ENCODE measurements at regions not wholly inside any gene's neighbourhood (a gene's known extent, or its start where the extent isn't known, plus 50 kb on each side); places are given as distances from the start of the nearest gene placed in this dataset.
"Not testable (repeated sequence)": the region's sequence is repeated elsewhere in the genome, so short reads cannot be mapped to it uniquely, and the experiment has no call there.

DNA sequence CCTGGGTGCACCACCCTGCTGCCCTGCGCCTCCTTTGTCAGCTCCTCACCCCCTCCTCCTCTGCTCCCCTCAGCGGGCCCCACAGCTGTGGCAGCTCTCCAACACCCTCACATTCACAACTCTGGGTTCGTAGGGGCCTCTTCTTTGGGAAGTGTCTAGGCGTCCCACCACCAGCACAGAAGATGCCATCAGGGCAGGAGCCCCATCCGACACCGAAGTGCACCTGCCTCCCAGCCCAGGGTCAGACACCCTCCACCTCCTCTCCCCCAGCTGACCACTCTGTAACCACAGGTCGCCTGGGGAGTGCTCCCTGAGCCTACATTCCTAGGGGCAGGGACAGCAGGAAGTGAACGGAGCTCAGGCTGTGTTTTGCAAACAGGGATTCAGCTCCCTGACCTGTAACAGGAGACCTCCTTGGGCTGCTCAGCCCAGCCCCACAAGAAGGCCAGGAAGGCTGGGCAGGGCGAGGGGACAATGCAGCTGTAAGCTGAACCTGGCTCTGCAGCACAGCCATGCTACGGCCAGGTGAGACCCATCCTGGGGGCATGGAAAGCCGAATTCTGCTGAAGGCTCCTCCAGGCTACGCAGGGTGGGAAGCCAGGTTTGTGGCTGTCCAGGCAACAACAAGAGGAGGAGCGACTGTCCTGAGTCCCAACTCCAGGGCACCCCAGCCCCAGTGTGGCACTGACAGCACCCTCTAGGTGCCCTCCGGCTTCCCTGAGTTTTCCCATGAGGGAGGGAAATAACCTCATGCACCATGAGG is 269.0 kb downstream of the GOLGA6L6 start:
- DNase-seq (ENCODE audit: extremely low read depth, low read depth): no peak

DNA sequence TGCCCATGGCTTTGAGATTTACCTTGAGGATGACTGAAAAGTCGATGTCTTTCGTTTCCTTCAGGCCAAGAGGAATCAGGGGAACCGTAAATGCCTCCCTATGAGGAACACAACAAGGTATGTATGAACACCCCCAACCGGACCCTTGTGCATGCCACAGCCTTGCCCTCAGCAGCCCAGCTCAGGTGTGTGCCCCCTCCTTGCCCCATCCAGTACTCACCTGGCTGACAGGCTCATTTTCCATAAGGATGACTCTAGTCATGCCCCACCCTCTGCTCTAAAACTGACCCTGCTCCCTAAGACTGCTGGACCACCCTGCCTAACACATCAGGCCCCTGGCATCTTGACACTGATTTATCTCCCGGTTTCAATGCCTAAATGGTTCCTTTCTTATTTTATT is 270.0 kb downstream of the GOLGA6L6 start:
- no peak for DNase-seq (ENCODE audit: extremely low read depth, low read depth)

DNA sequence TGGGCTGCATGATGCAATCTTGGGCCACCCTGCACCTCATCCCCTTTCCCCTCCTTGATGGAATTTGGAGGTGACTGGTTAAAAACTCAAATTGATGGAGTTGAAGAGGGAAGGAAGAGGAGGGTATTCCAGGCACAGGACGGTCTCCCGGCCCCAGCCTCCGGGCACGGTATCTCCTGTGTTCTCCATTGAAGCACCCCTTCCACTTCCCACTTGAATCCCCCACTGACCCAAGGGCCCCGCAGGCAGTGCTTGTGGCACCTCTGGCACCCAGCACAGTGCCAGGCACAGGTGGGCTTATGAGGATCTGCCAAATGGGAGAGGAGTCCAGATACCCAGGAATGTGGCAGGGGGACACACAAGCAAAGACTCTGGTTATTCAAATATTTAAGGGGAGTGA is 271.6 kb downstream of the GOLGA6L6 start:
- DNase-seq (ENCODE audit: extremely low read depth, low read depth): not testable (repeated sequence)

DNA sequence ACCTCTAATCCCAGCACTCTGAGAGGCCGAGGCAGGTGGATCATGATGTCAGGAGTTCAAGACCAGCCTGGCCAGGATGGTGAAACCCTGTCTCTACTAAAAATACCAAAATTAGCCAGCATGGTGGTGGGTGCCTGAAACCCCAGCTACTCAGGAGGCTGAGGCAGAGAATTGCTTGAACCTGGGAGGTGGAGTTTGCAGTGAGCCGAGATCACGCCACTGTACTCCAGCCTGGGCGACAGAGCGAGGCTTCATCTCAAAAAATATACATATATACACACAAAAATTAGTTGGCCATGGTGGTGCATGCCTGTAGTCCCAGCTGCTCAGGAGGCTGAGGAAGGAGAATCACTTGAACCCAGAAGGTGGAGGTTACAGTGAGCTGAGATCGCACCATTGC is 273.6 kb downstream of the GOLGA6L6 start:
- DNase-seq (ENCODE audit: extremely low read depth, low read depth): not testable (repeated sequence)

DNA sequence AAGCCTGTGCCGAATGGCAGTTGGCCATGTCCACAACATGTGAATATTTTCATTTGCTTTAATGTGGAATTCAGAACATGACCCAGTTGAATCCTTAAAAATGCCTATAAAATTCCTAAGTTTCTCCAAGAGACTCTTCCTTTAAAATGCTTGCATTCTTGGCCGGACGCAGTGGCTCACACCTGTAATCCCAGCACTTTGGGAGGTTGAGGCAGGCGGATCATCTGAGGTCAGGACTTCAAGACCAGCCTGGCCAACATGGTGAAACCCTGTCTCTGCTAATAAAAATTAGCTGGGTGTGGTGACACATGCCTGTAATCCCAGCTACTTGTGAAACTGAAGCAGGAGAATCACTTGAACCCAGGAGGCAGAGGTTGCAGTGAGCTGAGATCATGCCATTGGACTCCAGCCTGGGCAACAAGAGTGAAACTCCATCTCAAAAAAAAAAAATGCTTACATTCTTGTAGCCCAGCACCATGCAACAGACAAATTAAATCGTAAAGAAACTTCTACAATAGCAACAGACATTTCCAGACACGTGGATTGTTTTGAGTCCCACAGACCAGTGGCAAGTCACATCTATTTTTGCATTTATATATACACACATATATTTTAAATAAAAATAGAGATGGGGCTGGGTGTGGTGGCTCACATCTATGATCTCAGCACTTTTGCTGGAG is 274.4 kb downstream of the GOLGA6L6 start:
- not testable (repeated sequence) for DNase-seq (ENCODE audit: extremely low read depth, low read depth)

DNA sequence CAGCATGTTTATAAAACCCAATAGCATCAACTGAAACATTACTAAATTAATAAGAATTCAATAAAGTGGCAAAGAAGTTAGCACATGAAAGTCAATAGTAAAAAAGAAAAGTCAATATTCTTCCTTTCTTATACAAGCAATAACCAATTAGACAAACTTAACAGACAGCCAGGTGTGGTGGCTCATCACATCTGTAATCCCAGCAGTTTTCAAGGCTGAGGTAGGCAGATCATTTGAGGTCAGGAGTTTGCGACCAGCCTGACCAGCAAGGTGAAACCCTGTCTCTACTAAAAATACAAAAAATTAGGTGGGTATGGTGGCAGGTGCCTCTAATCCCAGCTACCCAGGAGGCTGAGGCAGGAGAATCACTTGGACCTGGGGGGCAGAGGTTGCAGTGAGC is 275.9 kb downstream of the GOLGA6L6 start:
- DNase-seq (ENCODE audit: extremely low read depth, low read depth): not testable (repeated sequence)

DNA sequence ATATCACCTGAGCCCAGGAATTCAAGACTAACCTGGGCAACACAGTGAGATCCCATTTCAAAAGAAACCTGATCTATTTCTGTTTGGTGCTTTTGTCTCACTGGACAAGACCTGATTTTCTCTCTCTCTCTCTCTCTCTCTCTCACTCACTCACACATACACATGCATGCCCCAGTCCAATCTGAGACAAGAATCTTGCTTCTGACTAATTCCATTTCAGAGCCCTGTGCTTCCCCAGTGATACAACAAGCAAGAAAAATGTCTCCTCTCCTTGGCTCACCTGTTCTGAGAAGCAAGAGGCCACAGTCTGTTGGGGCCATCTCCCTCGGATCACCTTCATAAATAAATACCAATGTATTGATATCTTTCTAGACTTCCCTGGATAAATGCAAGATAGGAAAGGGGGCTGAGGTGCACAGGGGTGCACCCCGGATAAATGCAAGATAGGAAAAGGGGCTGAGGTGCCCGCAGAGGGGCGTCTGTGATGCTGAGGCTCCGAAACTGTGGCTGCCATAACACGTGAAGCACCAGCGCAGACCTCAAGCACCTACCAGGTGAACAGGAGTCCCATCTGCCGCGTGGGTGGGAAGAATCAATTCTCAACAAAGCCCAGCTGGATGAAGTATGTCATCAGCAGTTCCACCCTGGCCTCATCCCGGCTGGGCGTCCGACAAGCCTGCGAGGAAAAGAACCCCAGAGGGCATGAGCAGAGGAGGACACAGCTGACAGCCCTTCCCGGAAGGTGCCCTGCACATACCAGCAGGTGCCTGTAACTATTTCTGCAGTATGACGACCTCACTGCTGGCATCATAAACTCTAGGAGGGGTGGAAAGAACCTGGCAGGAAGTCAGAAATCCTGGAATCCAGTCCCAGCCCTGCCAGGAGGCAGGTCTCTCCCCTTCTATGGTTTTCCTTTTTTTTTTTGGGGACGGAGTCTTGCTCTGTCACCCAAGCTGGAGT is 280.0 kb downstream of the GOLGA6L6 start:
- DNase-seq (ENCODE audit: extremely low read depth, low read depth): not testable (repeated sequence)

DNA sequence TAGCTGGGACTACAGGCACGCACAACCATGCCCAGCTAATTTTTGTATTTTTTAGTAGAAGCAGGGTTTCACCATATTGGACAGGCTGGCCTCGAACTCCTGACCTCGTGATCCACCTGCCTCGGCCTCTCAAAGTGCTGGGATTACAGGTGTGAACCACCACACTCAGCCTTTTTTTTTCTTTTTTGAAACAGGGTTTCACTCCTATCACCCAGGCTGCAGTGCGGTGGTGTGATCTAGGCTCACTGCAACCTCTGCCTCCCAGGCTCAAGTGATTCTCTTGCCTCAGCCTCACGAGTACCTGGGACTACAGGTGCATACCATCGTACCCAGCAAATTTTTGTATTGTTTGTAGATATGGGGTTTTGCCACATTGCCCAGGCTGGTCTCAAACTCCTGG is 280.9 kb downstream of the GOLGA6L6 start:
- not testable (repeated sequence) for DNase-seq (ENCODE audit: extremely low read depth, low read depth)

DNA sequence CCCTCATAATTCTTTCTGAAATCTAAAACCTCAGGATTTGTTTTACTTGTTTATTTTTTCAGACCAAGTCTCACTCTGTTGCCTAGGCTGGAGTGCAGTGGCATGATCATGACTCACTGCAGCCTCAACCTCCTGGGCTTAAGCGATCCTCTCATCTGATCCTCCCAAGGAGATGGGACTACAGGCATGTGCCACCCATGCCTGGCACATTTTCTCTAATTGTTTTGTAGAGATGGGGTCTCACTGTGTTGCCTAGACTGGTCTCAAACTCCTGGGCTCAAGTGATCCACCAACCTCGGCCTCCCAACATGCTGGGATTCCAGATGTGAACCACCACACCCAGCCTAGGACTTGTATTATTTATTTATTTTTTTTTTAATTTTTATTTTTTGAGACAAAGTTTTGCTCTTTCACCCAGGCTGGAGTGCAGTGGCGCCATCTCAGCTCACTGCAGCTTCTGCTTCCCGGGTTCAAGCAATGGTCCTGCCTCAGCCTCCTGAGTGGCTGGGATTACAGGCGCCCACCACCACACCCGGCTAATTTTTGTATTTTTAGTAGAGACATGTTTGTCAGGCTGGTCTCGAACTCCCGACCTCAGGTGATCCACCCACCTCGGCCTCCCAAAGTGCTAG is 281.9 kb downstream of the GOLGA6L6 start:
- DNase-seq (ENCODE audit: extremely low read depth, low read depth): not testable (repeated sequence)

DNA sequence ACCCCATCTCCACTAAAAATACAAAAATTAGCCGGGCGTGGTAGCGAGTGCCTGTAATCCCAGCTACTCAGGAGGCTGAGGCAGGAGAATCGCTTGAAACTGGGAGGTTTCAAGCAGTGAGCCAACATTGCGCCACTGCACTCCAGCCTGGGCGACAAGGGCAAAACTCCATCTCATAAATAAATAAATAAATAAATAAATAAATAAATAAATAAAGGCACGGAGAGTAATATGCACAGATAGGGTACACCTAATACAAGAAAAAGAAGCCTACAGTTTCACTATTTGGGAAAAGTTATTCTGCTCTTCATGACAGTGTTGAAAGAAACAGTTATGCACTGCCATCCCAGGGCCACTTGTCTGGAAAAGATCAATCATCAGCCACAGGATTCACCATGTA is 285.2 kb downstream of the GOLGA6L6 start:
- DNase-seq (ENCODE audit: extremely low read depth, low read depth): not testable (repeated sequence)

DNA sequence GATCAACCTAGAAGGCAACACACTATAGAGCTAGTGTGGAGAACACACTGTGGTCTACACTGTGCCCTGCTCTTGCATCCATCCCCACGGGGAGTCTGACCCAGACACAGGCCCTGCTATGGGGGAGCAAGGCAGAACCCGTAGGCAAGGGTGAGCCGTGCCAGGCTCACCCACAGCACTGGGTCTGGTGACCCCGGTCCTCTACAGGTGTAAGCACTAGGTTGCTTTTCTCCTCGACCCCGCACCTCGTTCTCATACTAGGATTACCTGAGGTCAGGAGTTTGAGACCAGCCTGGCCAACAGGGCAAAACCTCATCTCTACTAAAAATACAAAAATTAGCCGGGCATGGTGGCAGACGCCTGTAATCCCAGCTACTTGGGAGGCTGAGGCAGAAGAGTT is 286.0 kb downstream of the GOLGA6L6 start:
- not testable (repeated sequence) for DNase-seq (ENCODE audit: extremely low read depth, low read depth)

DNA sequence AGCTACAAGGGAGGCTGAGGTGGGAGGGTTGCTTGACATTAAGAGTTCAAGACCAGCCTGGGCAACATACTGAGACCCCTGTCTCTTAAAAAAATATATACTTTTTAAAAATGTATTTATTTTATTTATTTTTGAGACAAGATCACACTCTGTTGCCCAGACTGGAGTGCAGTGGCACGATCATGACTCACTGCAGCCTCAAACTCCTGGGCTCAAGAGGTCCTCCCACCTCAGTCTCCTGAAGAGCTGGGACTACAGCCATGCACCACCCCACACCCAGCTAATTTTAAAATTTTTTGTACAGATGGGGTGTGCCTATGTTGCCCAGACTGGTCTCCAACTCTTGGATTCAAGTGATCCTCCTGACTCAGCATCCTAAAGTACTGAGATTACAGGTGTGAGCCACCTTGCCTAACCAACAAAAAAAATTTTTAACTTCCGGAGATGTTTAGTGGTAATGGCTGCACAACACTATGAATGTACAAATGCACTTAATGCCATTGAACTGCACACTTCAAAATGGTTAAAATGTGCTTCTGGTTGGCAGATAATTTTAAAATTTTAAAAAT is 288.5 kb downstream of the GOLGA6L6 start:
- not testable (repeated sequence) for DNase-seq (ENCODE audit: extremely low read depth, low read depth)

DNA sequence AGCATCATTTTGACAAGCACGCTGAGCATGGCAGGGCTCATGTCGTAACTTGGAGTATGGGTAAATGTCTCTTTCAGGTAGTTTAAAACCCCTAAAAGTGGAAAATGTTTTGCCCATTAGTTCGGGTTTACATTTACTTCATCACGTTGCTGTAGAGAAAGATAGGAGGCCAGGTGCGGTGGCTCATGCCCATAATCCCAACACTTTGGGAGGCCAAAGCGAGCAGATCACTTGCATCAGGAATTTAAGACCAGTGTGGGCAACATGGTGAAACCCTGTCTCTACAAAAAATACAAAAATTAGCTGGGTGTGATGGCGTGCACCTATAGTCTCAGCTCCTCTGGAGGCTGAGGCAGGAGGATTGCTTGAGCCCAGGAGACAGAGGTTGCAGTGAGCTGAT is 289.6 kb downstream of the GOLGA6L6 start:
- not testable (repeated sequence) for DNase-seq (ENCODE audit: extremely low read depth, low read depth)

DNA sequence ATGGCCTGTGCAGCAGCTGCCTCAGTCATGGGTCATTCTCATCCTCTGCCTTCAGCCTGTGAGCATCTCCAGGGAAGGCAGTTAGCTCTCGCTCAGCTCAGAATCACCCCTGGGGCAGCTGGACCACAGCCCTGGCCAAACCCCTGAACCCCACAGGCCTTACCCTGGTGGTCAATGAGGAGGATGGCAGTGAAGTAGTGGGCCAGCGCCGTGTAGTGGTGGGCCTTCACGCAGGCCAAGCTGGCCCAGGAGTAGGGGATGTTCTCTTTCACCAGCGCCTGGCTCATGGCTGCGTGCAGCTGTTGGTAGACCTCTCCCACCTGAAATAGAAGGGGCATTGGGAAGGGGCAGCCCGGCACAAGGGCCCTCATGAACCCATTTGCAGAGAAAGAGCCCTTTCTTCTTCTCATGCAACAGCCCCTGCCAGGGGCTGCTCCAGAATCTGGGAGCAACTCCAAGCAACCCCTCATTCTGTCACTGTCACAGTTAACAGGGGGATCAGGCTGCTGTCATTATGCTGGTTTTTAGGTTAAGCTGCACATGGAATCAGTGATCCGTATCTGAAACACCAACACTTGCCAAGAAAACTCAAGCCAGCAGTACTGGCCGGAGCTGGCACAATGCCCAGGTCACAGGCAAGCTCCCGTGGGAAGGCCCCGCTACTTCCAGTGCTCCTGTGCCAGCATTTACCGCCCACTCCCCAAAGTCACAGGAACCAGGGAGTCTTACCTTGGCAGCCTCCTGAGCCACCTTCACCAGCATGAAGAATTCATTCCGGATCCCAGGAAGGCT is 290.2 kb downstream of the GOLGA6L6 start:
- not testable (repeated sequence) for DNase-seq (ENCODE audit: extremely low read depth, low read depth)

DNA sequence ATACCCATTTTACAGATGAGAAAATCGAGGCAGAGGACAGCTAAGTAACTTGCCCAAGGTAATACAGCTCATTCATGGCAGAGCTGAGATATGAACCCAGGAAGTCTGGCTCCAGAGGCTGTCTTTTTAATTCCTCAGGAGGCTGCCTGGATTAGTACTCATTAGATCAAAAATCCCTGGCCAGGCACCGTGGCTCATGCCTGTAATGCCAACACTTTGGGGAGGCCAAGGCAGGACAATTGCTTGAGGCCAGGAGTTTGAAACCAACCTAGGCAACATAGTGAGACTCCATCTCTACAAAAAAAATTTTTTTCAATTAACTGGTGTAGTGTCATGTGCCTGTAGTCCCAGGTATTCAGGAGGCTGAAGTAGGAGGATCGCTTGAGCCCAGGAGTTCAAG is 291.4 kb downstream of the GOLGA6L6 start:
- not testable (repeated sequence) for DNase-seq (ENCODE audit: extremely low read depth, low read depth)

DNA sequence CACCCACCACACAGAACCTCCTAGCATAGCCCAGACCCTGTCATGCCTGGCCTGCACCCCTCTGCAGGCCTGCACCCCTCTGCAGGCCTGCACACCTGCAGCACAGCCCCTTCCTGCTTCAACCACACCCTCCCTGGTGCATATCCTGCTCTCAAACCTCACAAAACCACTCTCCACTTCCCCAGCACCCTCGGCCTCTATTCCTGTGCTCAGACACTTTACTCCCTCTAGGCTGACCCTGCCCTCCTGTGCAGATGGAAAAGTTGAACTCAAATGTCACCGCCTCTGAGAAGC is 292.0 kb downstream of the GOLGA6L6 start:
- DNase-seq (ENCODE audit: extremely low read depth, low read depth): not testable (repeated sequence)

DNA sequence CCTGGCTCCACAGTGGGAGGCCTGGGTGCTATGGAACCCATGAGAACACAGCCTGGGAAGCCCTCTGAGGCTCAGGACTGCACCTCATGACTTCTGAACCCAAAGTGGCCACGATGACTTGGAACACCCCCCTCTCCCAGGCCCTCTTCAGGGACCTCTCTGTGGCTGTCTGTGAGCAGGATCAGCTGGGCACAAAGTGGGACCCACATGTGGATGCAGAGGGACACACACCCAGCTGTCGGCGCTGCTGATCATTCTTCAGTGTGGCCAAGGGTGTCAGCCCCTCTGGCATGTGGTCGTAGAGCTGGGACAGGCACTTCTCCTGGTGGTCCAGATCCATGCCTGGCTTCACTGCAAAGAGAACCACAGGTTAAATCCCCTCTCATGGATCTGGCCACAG is 293.2 kb downstream of the GOLGA6L6 start:
- DNase-seq (ENCODE audit: extremely low read depth, low read depth): not testable (repeated sequence)

DNA sequence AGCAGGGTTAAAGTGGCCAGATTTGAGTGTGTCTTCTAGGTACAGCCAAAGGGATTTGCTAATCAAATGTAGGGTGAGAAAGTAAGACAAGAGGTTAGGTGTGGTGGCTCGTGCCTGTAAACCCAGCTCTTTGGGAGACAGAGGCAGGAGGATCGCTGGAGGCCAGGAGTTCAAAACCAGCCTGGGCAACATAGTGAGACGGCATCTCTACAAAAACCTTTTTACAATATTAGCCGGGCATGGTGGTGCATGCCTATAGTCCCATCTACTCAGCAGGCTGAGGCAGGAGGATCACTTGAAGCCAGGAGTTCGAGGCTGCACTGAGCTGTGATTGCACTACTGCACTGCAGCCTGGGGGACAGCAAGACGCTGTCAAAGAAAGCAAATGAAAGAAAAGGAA is 294.5 kb downstream of the GOLGA6L6 start:
- not testable (repeated sequence) for DNase-seq (ENCODE audit: extremely low read depth, low read depth)

DNA sequence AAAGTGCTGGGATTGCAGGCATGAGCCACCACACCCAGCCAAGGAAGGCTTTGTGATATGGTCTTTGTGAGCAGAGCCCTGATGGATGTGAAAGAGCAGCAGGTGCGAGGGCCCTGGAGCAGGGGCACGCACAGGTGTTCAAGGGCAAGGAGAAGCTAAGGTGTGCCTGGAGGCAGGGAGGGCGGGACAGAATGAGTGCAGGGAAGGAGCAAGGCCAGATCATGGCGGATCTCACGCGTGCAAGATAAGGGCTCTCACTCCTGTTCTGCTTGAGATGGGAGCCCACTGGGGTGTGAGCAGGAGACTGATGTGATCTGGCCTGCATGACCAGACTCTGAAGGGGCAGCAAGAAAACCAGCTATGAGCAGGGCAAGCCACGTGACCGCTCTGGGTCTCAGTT is 295.0 kb downstream of the GOLGA6L6 start:
- not testable (repeated sequence) for DNase-seq (ENCODE audit: extremely low read depth, low read depth)

DNA sequence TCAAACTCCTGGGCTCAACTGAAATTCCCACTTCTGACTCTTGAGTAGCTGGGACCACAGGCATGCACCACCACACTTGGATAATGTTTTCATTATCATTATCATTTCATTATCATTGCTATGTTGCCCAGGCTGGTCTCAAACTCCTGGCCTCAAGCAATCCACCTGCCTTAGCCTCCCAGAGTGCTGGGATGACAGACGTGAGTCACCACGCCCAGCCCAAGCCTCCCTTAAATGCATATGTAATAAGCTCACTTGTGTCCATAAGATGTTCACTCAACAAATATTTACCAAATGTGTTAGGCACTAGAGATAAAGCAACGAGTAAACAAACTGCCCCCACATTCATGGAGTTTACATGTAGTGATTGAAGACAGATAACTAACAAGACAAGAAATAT is 295.7 kb downstream of the GOLGA6L6 start:
- DNase-seq (ENCODE audit: extremely low read depth, low read depth): not testable (repeated sequence)
